HUDEP-2 (cell line): ENCODE measurements at regions not wholly inside any gene's neighbourhood (a gene's known extent, or its start where the extent isn't known, plus 50 kb on each side); places are given as distances from the start of the nearest gene placed in this dataset.

Experiments
- DNase-seq, 76 experiments: peaks; one replicate each; lab custom pipeline; 2025; ENCODE audit not compliant: unreplicated experiment in 76 of 76; lab: John Stamatoyannopoulos, UW

GRCh38 chr20:48287552-48288170 is 502.4 kb upstream of the SULF2 start:
- DNase-seq = no peak

DNA sequence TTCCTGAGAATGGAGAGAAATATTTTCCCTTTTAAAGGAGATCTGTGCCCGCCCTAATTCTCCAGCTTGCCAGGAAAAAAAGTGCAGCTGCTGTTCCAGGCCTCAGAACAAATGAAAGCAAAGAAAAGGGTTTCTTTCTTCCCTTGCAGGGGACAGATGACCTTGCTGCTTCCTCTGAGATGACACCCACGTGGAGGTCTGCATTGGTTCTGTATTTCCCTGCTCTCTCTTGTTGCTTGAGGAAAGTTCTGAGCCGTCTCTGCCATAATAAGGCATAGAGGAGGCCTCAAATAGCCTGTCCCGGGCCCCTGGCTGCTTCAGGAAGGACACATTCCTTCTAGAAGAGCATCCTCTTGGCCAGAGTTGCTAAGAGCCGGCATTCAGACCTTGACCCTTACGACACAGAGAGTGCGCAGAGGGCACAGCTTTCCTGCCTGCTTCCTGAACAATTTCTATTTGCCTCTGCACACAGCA is 501.8 kb upstream of the SULF2 start:
- DNase-seq = no peak

GRCh38 chr20:48286601-48287000 is 501.3 kb upstream of the SULF2 start:
- DNase-seq = no peak

GRCh38 chr20:48285656-48286055 is 500.4 kb upstream of the SULF2 start:
- DNase-seq = no peak

GRCh38 chr20:48284837-48285236 is 499.6 kb upstream of the SULF2 start:
- no peak for DNase-seq

DNA sequence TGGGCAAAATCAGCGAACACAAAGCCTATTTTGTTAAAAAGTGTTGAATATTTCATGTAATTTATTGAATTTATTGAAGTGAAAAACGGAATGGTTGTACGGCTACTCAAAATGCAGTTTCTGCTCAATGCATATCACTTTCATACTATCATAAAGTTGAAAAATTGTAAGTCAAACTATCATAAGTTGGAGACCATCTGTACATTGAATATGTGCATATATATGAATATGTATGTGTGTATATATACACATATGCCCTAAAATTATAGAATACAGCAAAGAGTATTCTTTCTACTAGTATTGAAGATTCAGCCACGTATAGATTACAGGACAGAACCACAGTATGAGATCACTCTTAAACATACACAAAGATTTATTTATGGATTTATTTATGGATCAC is 499.0 kb upstream of the SULF2 start:
- DNase-seq = no peak

- DNase-seq = no peak
Observed at GRCh38 chr20:48283470-48284110, 498.3 kb upstream of the SULF2 start.

DNA sequence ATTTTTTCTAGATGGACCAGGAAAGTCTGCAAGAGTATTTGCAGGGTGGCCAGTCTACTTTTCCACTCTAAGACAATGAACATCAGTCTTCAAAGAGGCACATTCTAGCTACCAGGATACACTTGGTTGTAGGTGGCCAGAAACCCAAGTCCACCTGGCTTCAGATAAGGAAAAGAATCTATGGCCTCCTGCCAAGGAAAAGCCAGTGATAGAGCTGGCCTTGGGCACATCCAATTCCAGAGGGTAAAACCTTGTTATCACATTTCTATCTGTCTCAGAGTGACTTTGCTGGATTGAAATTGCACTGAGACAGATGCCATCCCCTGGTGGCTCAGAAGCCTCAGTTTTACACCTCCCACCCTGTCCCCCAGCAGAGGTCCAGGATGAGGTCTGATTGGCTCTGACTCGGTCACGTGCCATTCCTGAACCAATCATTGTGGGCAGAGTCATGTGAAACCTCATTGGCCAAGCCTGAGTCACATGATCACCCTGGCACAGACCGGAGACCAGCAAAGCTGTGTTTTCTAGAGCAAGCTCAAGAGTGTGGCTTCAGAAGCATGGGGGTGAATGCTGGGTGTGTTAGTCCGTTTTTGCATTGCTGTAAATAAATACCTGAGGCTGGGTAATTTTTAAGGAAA is 497.4 kb upstream of the SULF2 start:
- no peak for DNase-seq

DNA sequence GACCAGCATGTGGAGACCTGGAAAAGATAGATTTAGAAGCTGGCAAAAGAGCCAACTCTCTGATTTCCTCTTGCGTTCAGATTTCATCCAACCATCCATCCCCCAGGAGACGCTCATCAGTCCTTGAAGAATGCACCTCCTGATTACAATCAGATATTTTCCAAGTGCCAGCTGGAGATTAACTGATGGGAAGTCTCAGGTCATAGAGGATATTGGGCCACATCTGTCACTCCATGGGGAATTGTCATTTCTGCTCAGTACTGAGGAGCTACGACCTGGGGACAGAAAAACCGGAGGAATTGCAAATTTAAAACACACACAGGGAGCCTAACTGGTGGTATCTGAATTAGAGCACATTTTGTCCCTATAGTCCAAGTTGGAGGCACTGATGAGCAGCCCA is 496.2 kb upstream of the SULF2 start:
- no peak for DNase-seq

DNA sequence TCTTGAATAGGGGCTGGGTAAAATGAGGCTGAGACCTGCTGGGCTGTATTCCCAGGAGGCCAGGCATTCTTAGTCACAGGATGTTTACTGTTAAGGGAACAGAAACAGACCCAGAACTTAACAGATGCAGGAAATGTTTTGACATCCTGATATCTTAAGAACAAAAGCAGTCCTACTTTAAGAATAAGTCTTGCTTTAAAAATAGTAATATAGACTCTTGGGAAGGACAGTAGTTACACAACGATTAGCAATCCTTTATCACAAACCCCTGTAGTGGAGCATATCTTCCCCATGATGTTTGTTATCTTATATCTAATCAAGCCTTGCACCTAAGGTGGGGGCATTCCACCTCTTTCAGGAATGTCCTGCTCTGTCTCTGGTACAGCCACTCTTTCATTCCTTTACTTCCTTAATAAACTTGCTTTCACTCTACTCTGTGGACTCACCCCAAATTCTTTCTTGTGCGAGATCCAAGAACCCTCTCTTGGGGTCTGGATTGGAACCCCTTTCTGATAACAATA is 493.7 kb upstream of the SULF2 start:
- no peak for DNase-seq

- no peak for DNase-seq
Observed at GRCh38 chr20:48277266-48277665, 492.0 kb upstream of the SULF2 start.

DNA sequence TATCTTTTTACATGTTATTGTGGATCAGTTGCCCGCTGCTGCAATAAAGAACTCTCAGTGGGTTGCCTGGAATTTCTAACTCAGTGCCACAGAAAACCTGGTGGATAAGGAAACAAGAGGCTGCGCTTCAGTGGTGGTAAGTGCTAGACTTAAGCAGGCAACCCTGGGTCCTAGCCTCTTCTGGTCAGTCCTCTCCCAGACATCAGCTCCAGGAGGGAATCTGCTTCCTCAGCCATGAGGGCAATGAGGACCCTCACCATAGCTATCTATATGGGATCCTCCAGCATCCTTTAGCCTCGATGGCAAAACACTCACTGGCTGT is 490.7 kb upstream of the SULF2 start:
- no peak for DNase-seq

- DNase-seq = no peak
Observed at GRCh38 chr20:48275286-48276020, 490.2 kb upstream of the SULF2 start.

GRCh38 chr20:48273843-48274242 is 488.6 kb upstream of the SULF2 start:
- no peak for DNase-seq

DNA sequence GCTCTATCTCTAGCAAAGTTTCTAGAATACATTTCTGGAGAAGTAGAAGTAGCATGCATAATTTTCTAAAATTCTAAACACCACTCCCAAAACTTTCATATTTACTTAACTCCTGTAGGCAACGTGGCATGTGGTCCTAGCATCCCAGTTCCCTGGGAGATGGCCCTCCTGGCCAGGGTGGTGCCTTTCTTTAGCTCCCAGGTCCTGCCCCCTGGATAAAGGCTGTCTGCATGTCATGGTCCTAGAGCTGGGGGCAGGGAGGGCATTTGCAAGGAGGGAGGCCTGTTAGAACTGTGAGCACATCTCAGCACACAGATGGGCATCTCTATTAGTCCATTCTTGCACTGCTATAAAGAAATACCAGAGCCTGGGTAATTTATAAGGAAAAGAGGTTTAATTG is 485.6 kb upstream of the SULF2 start:
- no peak for DNase-seq

DNA sequence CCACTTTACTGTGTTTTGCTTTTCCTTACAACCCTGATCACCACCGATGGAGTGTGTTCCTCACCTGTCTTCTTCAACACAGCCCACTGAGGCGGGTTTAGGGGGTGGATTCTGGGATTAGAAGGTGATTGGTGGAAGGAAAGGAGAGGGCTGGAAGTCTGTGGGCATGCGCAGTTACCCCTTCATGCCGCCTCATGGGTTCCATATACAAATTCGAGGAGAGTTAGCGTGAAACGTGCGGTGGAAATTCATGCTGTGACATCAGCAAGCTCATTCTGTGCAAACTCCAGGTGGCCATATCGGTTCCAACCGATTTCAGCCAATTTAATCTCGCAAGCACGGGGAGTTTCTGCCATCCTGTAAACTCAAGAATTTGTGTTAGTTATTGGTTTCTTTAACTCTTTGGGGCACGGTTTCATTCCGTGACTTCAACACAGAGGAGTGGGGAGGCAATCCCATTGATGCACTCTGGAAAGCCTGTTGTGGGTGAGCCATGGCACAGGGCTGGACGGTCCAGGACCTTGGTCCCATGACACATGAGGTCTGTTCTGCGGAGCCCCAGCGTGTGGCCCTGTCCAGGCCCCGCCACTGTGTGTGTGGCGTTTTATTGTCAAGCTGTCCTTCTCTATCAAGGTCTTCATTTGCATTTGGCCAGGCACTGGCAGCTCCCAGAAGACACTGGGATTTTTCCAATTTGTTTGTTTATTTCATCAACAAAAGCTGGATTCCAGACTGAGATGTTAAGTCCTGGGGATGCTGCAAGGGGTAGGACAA is 482.8 kb upstream of the SULF2 start:
- DNase-seq = no peak

GRCh38 chr20:48266571-48266970 is 481.3 kb upstream of the SULF2 start:
- no peak for DNase-seq

- no peak for DNase-seq
Observed at GRCh38 chr20:48265791-48266190, 480.5 kb upstream of the SULF2 start.

- DNase-seq = no peak
Observed at GRCh38 chr20:48262955-48263354, 477.7 kb upstream of the SULF2 start.

DNA sequence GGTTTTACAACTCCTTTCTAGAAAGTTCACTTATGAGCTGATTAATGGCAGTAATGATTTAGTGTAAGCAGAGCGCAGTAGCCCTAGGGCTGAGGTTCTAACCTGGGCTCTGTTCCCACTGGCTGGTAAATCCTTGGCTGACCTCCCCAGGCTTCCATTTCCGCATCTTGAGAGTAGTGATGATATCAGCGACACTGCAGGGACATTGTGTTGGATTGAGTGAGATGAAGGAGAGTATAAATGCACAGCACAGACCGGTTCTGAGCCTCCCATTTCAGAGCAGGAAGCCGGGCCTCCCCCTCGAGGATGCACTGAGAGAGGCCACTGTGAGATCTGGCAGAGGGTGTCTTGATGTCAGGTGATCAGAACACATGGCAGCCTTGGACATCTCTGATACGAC is 477.2 kb upstream of the SULF2 start:
- no peak for DNase-seq
